Lower leg skin (tissue), 4 donors: ENCODE measurements at regions not wholly inside any gene's neighbourhood (a gene's known extent, or its start where the extent isn't known, plus 50 kb on each side); places are given as distances from the start of the nearest gene placed in this dataset.
"Not testable (repeated sequence)": the region's sequence is repeated elsewhere in the genome, so short reads cannot be mapped to it uniquely, and the experiment has no call there.

Experiments used
- DNase-seq, 2 donors: peaks; one replicate each; pipeline ENCODE4 v3.0.0-alpha.2; 2019; ENCODE audit warnings: low spot score in 2 of 2
- H3K4me3 ChIP-seq: fragments of 200-600 bp; sonication (generic); 2 replicates; pipeline ENCODE4 v1.5.1; 2017; ENCODE audit warnings: mild to moderate bottlenecking, low read depth; ENCODE audit not compliant: poor library complexity, severe bottlenecking
- POLR2A ChIP-seq, 2 donors: fragments of 450-650 bp; IDR thresholded peaks; one replicate each; pipeline ENCODE4 v1.6.1; 2016 to 2017; ENCODE audit warnings: antibody characterized with exemption in 2 of 2, mild to moderate bottlenecking in 1 of 2, moderate library complexity in 1 of 2
- WGBS, 2 donors: methylation state at CpG; one replicate each; pipeline ENCODE4 v1.1.5; 2018; 5-methylcytosine and 5-hydroxymethylcytosine counted together
- intact Hi-C: fragments of 100-400 bp; cut with DNase I; formaldehyde crosslinking; loops from one replicate; pipeline ENCODE4 v1.15.0; 2023; ENCODE audit warnings: low total_unique reads
- TF ChIP-seq, protein P1 (sequence below), 3 donors: fragments of 450-650 bp; IDR thresholded peaks; one replicate each; pipeline ENCODE4 v1.5.1; 2016; ENCODE audit warnings: antibody characterized with exemption in 3 of 3, mild to moderate bottlenecking in 3 of 3, moderate library complexity in 2 of 3

DNA sequence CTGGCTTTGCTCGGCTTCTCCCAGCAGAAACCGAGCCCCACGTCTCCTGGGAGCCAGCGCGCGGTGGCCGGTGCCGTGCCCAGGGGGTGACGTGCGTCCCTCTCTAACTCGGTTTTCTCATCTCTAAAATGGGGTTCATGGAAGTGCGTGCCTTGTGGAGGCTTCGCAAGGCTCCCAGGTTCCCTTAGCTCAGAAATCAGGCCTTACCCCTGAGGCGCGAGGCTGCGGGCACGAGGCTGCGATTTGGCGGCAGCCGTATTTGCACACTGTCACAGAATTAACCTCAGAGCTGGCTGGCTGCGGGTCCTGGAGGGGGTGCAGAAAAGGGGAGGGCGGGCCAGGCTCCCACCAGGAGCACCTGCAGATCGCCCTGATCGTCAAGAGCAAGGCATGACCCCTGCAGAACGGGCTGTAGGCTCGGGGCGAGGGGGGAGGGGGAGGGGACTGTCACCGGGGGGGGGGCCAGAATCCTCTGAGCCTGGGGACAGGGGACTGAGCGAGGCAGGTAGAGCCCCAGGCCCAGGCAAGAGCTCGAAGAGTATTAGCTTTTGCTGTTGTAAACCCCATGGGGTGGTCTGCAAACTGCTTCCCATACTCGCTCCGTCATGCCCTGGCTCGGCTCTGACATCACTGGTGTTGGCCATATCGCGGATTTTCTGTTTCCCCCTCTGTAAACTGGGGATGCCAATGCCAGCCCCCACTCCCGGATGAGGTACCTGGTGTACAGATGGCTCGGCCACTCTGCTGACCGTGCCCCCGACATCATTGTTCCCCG is 62.2 kb downstream of the CCNE1 start:
- intact Hi-C loops = loop anchor here (10.0 kb wide), 1 partner anchor 109 kb away; no protein-coding TSS in a partner anchor
- WGBS, 2 donors = 27 to 31% methylated on average over 37 to 38 of the region's 40 CpGs
- TF ChIP-seq, protein P1, sequence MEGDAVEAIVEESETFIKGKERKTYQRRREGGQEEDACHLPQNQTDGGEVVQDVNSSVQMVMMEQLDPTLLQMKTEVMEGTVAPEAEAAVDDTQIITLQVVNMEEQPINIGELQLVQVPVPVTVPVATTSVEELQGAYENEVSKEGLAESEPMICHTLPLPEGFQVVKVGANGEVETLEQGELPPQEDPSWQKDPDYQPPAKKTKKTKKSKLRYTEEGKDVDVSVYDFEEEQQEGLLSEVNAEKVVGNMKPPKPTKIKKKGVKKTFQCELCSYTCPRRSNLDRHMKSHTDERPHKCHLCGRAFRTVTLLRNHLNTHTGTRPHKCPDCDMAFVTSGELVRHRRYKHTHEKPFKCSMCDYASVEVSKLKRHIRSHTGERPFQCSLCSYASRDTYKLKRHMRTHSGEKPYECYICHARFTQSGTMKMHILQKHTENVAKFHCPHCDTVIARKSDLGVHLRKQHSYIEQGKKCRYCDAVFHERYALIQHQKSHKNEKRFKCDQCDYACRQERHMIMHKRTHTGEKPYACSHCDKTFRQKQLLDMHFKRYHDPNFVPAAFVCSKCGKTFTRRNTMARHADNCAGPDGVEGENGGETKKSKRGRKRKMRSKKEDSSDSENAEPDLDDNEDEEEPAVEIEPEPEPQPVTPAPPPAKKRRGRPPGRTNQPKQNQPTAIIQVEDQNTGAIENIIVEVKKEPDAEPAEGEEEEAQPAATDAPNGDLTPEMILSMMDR (IDR thresholded peaks at IDR 0.05) = no peak
- no peak for TF ChIP-seq POLR2A (IDR thresholded peaks at IDR 0.05)
- H3K4me3 ChIP-seq = no peak overlapping the region
- DNase-seq = no peak

DNA sequence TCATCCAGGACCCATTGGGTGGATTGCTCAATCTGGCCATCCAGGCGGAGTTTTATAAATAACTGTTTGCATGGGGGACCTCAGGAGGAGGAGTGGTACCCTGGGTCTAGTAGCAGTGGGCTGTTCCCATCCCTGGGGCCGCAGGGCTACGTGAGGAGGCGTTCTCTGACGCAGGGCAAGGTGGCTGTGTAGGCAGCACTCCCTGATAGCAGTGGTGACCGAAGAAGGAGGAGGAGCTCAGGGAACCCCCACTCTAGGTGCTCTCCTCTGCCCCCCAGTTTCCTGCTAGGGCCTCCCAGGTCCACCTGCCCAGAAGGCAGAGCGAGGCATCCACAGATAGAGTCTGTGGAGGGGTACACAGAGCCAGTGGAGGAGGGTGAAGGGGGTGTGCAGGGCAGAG is 64.1 kb downstream of the CCNE1 start:
- WGBS, 2 donors = 80 to 90% methylated on average over 7 of the region's 7 CpGs
- intact Hi-C loops = loop anchor here (10.0 kb wide), 1 partner anchor 111 kb away; no protein-coding TSS in a partner anchor

DNA sequence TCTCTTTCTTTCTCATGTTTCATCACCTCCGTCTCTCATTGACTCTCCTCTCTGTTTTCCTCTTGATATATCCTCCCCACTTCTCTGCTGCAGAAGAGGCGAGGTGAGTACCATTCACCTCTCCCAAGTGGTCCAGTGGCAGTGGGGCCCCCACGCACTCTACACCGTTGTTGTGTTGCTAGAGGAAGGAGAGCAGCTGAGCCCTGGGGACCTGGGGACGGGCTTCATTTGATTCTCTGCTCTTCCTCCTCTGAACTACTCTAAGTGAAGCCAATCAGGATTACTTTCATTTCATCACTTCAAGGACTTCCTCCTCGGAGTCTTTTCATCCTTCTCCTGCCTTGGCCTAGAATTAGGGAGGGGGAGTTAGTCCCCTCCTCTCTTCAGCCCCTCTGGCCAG is 64.6 kb downstream of the CCNE1 start:
- TF ChIP-seq, protein P1 (IDR thresholded peaks at IDR 0.05) = no peak
- no peak for TF ChIP-seq POLR2A (IDR thresholded peaks at IDR 0.05)
- intact Hi-C loops = loop anchor here (10.0 kb wide), 1 partner anchor 112 kb away; no protein-coding TSS in a partner anchor
- DNase-seq = no peak
- WGBS, 2 donors = 54 to 64% methylated on average over 6 of the region's 6 CpGs
- H3K4me3 ChIP-seq = no peak overlapping the region

More for the DNA sequence above, 64.1 kb downstream of the CCNE1 start:
- no peak for DNase-seq
- TF ChIP-seq, protein P1 (IDR thresholded peaks at IDR 0.05) = no peak
- TF ChIP-seq POLR2A (IDR thresholded peaks at IDR 0.05) = no peak
- no peak overlapping the region for H3K4me3 ChIP-seq

DNA sequence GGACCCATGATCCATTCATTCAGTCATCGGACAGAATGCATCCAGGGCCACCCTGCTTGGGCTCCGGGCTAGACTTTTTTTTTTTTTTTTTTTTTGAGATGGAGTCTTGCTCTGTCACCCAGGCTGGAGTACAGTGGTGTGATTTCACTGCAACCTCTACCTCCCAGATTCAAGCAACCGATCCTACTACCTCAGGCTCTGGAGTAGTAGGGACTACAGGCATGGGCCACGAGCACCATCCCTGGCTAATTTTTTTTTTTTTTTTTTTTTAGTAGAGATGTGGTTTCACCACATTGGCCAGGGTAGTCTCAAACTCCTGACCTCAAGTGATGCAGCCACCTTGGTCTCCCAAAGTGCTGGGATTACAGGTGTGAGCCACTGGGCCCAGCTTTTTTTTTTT is 65.1 kb downstream of the CCNE1 start:
- WGBS, 2 donors = 75 to 79% methylated on average over 4 of the region's 4 CpGs
- intact Hi-C loops = loop anchor here (10.0 kb wide), 1 partner anchor 112 kb away; no protein-coding TSS in a partner anchor
- not testable (repeated sequence) for H3K4me3 ChIP-seq, DNase-seq

DNA sequence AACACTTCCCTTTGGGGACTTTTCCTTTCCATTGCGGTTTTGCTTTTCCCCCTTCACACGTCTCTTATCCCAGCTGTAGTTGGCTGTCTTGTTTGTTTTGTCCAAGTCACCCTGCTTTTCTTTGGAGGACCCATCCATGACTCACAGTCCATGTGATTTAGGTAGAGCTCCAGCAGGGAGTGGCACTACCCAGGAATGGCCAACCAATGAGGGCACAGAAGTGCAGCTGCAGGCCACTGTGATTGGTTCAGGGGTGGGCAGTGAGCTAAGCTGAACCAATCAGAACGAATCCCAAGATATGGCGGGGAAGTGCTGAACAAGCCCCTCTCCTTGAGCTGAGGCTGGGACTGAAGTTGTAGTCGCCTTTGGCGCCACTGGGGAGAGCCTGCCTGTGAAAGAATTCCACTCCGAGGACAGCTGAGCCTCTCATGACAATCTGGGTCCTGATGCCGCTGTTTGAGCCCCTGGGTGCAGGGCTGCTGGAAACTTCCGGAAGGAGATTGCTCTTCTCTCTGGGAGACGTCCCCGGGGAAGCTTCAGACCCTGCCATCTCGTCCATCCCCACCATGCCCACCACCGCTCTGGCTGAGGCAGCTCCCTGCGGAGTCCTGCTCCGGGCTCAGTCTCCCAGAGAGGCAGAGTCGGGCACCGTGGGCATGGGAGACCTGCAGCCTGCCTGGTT is 62.9 kb upstream of the URI1 start:
- intact Hi-C loops = loop anchor here (10.0 kb wide), 1 partner anchor 114 kb away; no protein-coding TSS in a partner anchor
- no peak overlapping the region for H3K4me3 ChIP-seq
- TF ChIP-seq, protein P1 (IDR thresholded peaks at IDR 0.05) = no peak
- no peak for TF ChIP-seq POLR2A (IDR thresholded peaks at IDR 0.05)
- DNase-seq = peak; percentile 77 to 88
- WGBS, 2 donors = 46 to 54% methylated on average over 7 to 10 of the region's 17 CpGs

DNA sequence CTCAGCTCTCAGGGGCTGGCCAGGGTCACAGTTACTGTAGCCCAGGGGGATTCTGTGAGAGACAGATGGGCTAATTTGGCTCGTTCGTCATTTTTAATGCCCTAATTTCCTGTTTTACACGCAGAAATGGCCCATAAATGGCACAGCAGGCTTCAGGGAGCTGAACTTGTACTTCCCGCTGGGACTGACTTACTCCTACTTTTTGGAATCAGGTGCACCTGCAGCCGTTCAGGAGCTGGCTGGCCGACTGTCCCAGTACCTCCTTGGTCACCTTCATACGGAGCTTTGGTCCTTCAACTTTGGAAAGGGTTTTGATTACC is 62.4 kb upstream of the URI1 start:
- no peak for TF ChIP-seq POLR2A (IDR thresholded peaks at IDR 0.05)
- TF ChIP-seq, protein P1 (IDR thresholded peaks at IDR 0.05) = no peak
- no peak for DNase-seq
- H3K4me3 ChIP-seq = no peak overlapping the region
- intact Hi-C loops = loop anchor here (10.0 kb wide), 1 partner anchor 115 kb away; no protein-coding TSS in a partner anchor
- WGBS, 2 donors = 57 to 58% methylated on average over 7 of the region's 7 CpGs
